D721Med (cell line): ENCODE measurements at regions not wholly inside any gene's neighbourhood (a gene's known extent, or its start where the extent isn't known, plus 50 kb on each side); places are given as distances from the start of the nearest gene placed in this dataset.

Experiments used
- DNase-seq: peaks from one replicate; pipeline ENCODE4 v3.0.0; 2011; ENCODE audit warnings: low spot score; ENCODE audit not compliant: insufficient read length
- FAIRE-seq: peaks from 2 replicates; lab custom pipeline; 2011; peaks lifted over from hg19 to GRCh38; lab: Jason Lieb, UNC
- CTCF ChIP-seq: IDR thresholded peaks from 2 replicates; pipeline ENCODE4 v1.5.1; 2012; ENCODE audit warnings: mild to moderate bottlenecking, control low read depth; ENCODE audit not compliant: insufficient read depth; ENCODE audit errors: missing control alignments

GRCh38 chr2:145021962-145022665, 502.2 kb upstream of the ZEB2 start:
- no peak for FAIRE-seq
- no peak for TF ChIP-seq CTCF
- DNase-seq = no peak

- FAIRE-seq (no peak), DNase-seq (no peak)
- no peak for TF ChIP-seq CTCF
Observed at GRCh38 chr2:145020694-145021093, 500.8 kb upstream of the ZEB2 start.

- TF ChIP-seq CTCF = no peak
- FAIRE-seq (no peak), DNase-seq (no peak)
Observed at GRCh38 chr2:145020139-145020538, 500.2 kb upstream of the ZEB2 start.

DNA sequence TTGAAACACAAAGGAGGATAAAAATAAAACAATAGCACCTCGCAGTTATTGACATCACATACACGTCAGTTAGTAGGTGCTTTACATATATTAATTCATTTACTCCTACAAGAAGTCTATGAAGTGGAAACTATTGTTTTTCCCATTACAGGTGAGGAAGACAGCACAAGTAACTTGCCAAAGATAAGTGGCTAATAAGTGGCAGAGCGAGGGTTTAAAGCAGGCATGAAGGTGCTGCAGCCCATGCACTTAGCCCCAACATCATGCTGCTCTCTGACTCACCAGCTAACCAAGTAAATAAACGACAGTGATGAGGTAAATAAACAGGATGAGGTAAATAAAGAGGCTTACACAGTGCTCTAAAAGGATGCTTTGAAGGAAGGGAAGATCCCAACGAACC, 498.6 kb upstream of the ZEB2 start:
- no peak for TF ChIP-seq CTCF
- DNase-seq (no peak), FAIRE-seq (no peak)

DNA sequence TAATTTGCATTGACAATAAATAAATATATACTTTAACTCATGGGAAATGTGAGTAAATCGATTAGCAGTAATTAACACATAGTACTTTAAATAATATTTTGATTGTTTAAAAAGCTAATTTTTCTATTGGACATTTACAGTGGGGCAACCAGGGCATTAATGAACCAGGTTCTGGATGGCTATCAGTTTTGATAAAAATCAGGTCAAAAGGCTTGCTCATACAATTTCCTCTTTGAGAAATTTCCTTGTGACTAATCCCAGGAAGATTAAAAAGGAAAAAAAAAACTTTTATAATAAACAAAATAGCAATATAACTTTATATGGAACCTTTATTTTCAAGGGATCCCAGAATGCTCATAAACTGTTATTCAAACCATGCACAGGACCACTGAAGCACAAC, 497.2 kb upstream of the ZEB2 start:
- FAIRE-seq (no peak), DNase-seq (no peak)
- TF ChIP-seq CTCF = no peak

- DNase-seq (no peak), FAIRE-seq (no peak)
Observed at GRCh38 chr2:145016711-145017110, 496.8 kb upstream of the ZEB2 start.

More at GRCh38 chr2:145016711-145017110, 496.8 kb upstream of the ZEB2 start:
- TF ChIP-seq CTCF = no peak
